Uterus (tissue), 2 donors: ENCODE measurements at regions not wholly inside any gene's neighbourhood (a gene's known extent, or its start where the extent isn't known, plus 50 kb on each side); places are given as distances from the start of the nearest gene placed in this dataset.

Source experiments
- POLR2A ChIP-seq, 2 donors: fragments of 450-650 bp; IDR thresholded peaks; one replicate each; pipeline ENCODE4 v1.6.1; 2016; ENCODE audit warnings: antibody characterized with exemption in 2 of 2, mild to moderate bottlenecking in 1 of 2, moderate library complexity in 1 of 2
- TF ChIP-seq, protein P1 (sequence below), 4 experiments: fragments of 200-600 bp in 2 of 4; fragments of 450-650 bp in 2 of 4; sonication (generic) in 2 of 4; IDR thresholded peaks; one replicate each; pipeline ENCODE4 v1.5.1; 2016 to 2019; ENCODE audit warnings: antibody characterized with exemption in 4 of 4, mild to moderate bottlenecking in 2 of 4, moderate library complexity in 1 of 4

DNA sequence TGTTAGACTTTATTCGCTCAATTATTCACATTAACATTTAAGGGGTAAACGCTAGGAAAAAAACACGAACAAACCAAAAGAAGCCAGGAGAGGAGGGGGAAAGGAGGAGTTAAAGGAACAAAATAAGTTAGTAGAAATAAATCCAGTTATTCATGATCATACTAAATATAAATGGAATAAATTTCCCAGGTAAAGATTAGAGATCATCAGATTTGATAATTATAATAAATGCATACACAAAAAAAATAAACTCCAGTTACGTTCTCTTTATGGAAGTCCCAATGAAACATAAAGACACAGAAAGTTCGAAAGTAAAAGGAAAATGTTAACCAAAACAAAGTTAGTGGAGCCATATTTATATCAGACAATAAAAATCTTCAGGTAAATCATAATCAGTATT, 568.7 kb upstream of the NOX3 start:
- TF ChIP-seq, protein P1, sequence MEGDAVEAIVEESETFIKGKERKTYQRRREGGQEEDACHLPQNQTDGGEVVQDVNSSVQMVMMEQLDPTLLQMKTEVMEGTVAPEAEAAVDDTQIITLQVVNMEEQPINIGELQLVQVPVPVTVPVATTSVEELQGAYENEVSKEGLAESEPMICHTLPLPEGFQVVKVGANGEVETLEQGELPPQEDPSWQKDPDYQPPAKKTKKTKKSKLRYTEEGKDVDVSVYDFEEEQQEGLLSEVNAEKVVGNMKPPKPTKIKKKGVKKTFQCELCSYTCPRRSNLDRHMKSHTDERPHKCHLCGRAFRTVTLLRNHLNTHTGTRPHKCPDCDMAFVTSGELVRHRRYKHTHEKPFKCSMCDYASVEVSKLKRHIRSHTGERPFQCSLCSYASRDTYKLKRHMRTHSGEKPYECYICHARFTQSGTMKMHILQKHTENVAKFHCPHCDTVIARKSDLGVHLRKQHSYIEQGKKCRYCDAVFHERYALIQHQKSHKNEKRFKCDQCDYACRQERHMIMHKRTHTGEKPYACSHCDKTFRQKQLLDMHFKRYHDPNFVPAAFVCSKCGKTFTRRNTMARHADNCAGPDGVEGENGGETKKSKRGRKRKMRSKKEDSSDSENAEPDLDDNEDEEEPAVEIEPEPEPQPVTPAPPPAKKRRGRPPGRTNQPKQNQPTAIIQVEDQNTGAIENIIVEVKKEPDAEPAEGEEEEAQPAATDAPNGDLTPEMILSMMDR (IDR thresholded peaks at IDR 0.05) = no peak
- TF ChIP-seq POLR2A (IDR thresholded peaks at IDR 0.05) = no peak
